Adipocyte (in vitro differentiated cells): ENCODE measurements at regions not wholly inside any gene's neighbourhood (a gene's known extent, or its start where the extent isn't known, plus 50 kb on each side); places are given as distances from the start of the nearest gene placed in this dataset.

ENCODE experiments used
- DNase-seq: peaks from one replicate; pipeline ENCODE4 v3.0.0-alpha.2; 2015; ENCODE audit warnings: low read depth
- H3K27me3 ChIP-seq: replicated peaks from 2 replicates; pipeline ENCODE4 v1.7.0; 2013; ENCODE audit warnings: mild to moderate bottlenecking, low read length, moderate library complexity; ENCODE audit not compliant: control insufficient read depth, insufficient read depth
- H3K36me3 ChIP-seq: 2 replicates; pipeline ENCODE4 v1.7.0; 2013; ENCODE audit warnings: low read length, mild to moderate bottlenecking, moderate library complexity; ENCODE audit not compliant: control insufficient read depth, insufficient read depth, severe bottlenecking
- H3K4me1 ChIP-seq: 2 replicates; pipeline ENCODE4 v1.7.0; 2013; ENCODE audit warnings: mild to moderate bottlenecking, low read length, moderate library complexity; ENCODE audit not compliant: control insufficient read depth, insufficient read depth
- H3K4me3 ChIP-seq: 2 replicates; pipeline ENCODE4 v1.7.0; 2013; ENCODE audit warnings: mild to moderate bottlenecking, low read length, moderate library complexity
- H3K9ac ChIP-seq: 2 replicates; pipeline ENCODE4 v1.7.0; 2013; ENCODE audit warnings: mild to moderate bottlenecking, low read length, moderate library complexity
- H3K9me3 ChIP-seq: 2 replicates; pipeline ENCODE4 v1.7.0; 2013; ENCODE audit warnings: mild to moderate bottlenecking, low read length, moderate library complexity; ENCODE audit not compliant: control insufficient read depth

DNA sequence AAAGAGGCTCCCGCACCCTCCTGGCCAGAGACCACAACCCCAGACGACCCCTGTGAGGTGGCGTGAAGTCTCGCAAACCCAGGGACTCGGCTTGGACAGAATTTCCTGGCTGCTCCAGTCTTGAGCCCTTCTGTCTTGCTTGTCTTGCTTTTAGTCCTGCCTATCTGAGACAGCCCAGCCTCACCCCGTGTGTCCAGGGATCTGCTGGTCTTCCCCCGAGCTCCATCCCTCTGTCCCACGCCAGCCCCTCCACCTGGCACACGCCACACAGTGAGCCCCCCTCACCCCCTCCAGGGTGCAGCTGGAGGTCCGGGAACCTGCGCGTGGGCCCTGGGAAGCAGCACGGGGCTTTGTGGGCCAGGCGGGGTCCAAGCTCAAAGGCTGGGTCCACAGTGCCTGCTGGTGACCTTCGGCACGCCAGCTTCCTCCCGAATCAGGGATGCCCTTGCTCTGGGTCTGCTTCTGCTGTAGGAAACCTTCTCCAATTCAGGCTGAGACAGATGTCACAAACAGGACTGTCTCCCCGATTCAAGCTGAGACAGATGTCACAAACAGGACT lies 97.1 kb downstream of the SIK1 start:
- Histone ChIP-seq H3K4me3 (no peak overlapping the region), H3K4me1 (peaks cover 20% of the 10 kb centered on the region), H3K36me3 (no peaks in the 10 kb centered on the region), H3K9me3 (no peaks in the 10 kb centered on the region), H3K9ac (no peak overlapping the region), H3K27me3 (peaks cover 4% of the 10 kb centered on the region)
- no peak for DNase-seq

- peaks cover 4% of the 10 kb centered on the region for H3K27me3 ChIP-seq
- no peak overlapping the region for H3K4me3 ChIP-seq
- H3K36me3 ChIP-seq = no peaks in the 10 kb centered on the region
- DNase-seq = no peak
- H3K9ac ChIP-seq = no peak overlapping the region
- H3K9me3 ChIP-seq = no peaks in the 10 kb centered on the region
- H3K4me1 ChIP-seq = peaks cover 18% of the 10 kb centered on the region
Measured at GRCh38 chr21:43328958-43329691, 97.8 kb downstream of the SIK1 start.

DNA sequence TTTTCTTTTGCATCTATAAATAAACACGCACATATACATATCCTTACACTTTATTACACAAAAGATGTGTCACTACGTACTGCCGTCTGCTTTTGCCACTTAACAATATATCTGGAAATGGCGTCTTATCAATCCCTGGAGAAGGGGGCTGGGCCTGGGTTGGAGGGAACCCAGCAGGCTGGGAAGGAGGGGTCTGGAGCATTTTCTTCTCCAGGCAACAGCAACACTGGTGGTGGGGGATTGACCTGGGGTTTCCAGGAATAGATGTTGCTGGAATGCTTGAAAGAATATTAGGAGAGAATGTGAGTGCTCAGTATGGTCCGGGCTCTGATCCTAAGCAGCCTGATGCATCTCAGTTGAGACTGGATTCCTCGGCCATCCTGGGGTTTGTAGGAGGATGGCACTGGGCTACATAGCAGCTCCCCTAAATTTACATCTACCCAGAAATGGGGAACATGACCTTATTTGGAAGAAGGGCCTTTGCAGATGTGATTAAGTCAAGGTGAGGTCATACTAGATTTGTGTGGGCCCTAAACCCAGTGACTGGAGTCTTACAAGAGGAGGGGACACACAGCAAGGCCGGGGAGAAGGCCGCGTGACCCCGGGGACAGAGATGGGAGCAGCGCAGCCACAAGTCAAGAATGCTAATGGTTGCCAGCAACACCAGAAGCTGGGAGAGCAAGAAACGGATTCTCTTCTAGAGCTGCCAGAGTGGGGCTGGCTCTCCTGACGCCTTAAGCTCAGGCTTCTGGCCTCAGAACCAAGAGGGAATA lies 98.6 kb downstream of the SIK1 start:
- peaks cover 8% of the 10 kb centered on the region for H3K27me3 ChIP-seq
- H3K4me1 ChIP-seq = peaks cover 15% of the 10 kb centered on the region
- no peaks in the 10 kb centered on the region for H3K9me3 ChIP-seq
- DNase-seq = no peak
- H3K36me3 ChIP-seq = no peaks in the 10 kb centered on the region
- no peak overlapping the region for H3K4me3 ChIP-seq
- H3K9ac ChIP-seq = no peak overlapping the region

DNA sequence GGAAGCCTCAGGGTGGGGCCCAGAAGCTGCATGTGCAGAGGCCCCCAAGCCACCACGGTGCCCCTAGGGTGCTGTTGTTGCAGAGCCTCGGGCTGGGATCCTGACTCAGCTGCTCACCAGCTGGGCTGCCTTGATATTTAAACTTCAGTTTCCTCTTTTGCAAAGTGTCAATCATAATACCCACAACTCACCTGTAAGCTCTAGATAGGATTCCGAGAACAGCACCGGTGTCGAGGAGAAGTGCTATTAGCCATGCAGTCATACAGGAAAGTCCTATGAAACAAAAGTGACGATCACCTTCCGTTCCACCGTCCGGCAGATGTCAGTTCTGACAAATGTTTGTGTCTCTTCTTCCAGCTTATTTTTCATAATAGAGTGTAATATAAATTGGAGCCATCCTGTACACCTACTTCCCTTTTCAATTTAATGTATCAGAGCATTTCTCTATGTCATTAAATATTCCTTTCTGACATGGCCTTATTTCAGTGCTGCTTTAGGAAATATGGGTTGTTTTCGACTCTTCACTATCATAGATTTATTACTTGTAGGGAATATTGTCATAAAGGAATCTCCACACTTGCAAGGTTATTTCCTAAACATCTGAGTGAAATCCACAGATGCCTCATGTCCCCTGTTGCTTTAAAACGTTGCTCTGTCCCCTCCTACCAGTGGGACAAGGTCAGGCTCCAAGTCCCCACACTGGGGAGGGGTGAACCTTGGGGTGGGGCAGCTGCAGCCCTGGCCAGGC lies 100.8 kb downstream of the SIK1 start:
- no peak for DNase-seq
- Histone ChIP-seq H3K9me3 (no peaks in the 10 kb centered on the region), H3K36me3 (no peaks in the 10 kb centered on the region), H3K4me3 (no peak overlapping the region), H3K4me1 (peaks cover 14% of the 10 kb centered on the region), H3K9ac (no peak overlapping the region), H3K27me3 (peaks cover 8% of the 10 kb centered on the region)

GRCh38 chr21:43325036-43325435 lies 101.9 kb downstream of the SIK1 start:
- Histone ChIP-seq H3K4me1 (peaks cover 14% of the 10 kb centered on the region), H3K36me3 (no peaks in the 10 kb centered on the region), H3K27me3 (peaks cover 8% of the 10 kb centered on the region), H3K9me3 (no peaks in the 10 kb centered on the region), H3K9ac (no peak overlapping the region), H3K4me3 (no peak overlapping the region)
- DNase-seq = no peak

DNA sequence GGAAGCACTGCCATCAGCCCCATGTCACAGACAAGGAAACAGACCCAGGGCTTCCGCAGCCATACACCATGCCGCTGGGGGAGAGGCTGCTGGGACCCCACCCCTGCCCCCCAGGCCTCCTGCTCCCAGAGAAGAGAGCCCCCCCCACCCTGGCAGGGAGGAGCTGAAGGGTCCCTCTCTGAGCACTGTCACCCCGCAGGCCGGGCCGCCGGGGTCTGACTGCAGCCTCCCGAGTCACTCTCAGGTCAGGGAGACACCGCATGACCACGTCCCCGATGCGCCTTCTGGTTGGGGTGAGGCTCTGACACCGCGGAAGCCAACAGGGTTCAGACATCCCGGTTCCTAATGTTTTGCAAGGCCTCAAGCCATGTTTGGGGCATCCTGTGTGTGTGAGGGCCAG lies 102.3 kb downstream of the SIK1 start:
- DNase-seq = no peak
- peaks cover 8% of the 10 kb centered on the region for H3K27me3 ChIP-seq
- no peak overlapping the region for H3K9ac ChIP-seq
- H3K36me3 ChIP-seq = no peaks in the 10 kb centered on the region
- no peaks in the 10 kb centered on the region for H3K9me3 ChIP-seq
- peaks cover 14% of the 10 kb centered on the region for H3K4me1 ChIP-seq
- H3K4me3 ChIP-seq = no peak overlapping the region

- peaks cover 3% of the 10 kb centered on the region for H3K9me3 ChIP-seq
- peaks cover 8% of the 10 kb centered on the region for H3K27me3 ChIP-seq
- no peaks in the 10 kb centered on the region for H3K36me3 ChIP-seq
- H3K4me1 ChIP-seq = peaks cover 20% of the 10 kb centered on the region
- DNase-seq = no peak
- H3K4me3 ChIP-seq = no peak overlapping the region
- H3K9ac ChIP-seq = no peak overlapping the region
Measured at GRCh38 chr21:43323244-43324005, 103.5 kb downstream of the SIK1 start.

- H3K27me3 ChIP-seq = peaks cover 9% of the 10 kb centered on the region
- H3K9ac ChIP-seq = no peak overlapping the region
- no peaks in the 10 kb centered on the region for H3K36me3 ChIP-seq
- H3K4me1 ChIP-seq = peaks cover 20% of the 10 kb centered on the region
- peaks cover 9% of the 10 kb centered on the region for H3K9me3 ChIP-seq
- no peak for DNase-seq
- no peak overlapping the region for H3K4me3 ChIP-seq
Measured at GRCh38 chr21:43322805-43323204, 104.1 kb downstream of the SIK1 start.

DNA sequence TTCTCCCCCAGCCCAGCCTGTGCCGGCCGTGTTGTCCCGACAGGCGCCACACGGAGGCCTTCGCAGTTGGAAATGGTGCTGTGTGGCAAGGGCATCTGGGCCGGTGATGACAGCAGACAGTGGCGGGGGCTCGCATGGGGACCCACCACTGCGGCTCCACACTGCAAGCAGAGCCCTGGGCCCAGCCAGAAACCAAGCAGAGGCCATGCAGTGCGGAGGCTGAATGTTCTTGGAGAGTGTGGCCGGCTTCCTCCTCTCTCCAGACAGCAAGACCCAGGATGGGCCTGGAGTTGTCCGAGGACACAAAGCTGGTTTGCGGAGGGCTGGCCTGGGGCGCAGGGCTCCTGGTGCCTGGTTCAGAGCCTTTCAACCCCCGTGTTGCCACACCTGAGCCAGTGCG lies 104.6 kb downstream of the SIK1 start:
- Histone ChIP-seq H3K4me3 (no peak overlapping the region), H3K9ac (no peak overlapping the region), H3K9me3 (peaks cover 10% of the 10 kb centered on the region), H3K36me3 (no peaks in the 10 kb centered on the region), H3K27me3 (peaks cover 14% of the 10 kb centered on the region), H3K4me1 (peaks cover 20% of the 10 kb centered on the region)
- no peak for DNase-seq

GRCh38 chr21:43321611-43322010 lies 105.3 kb downstream of the SIK1 start:
- no peak overlapping the region for H3K9ac ChIP-seq
- H3K4me1 ChIP-seq = peaks cover 20% of the 10 kb centered on the region
- peaks cover 15% of the 10 kb centered on the region for H3K27me3 ChIP-seq
- DNase-seq = no peak
- no peaks in the 10 kb centered on the region for H3K36me3 ChIP-seq
- peaks cover 16% of the 10 kb centered on the region for H3K9me3 ChIP-seq
- no peak overlapping the region for H3K4me3 ChIP-seq
